ENCODE measurements at regions not wholly inside any gene's neighbourhood (a gene's known extent, or its start where the extent isn't known, plus 50 kb on each side); places are given as distances from the start of the nearest gene placed in this dataset.
"Not testable (repeated sequence)": the region's sequence is repeated elsewhere in the genome, so short reads cannot be mapped to it uniquely, and the experiment has no call there.

DNA sequence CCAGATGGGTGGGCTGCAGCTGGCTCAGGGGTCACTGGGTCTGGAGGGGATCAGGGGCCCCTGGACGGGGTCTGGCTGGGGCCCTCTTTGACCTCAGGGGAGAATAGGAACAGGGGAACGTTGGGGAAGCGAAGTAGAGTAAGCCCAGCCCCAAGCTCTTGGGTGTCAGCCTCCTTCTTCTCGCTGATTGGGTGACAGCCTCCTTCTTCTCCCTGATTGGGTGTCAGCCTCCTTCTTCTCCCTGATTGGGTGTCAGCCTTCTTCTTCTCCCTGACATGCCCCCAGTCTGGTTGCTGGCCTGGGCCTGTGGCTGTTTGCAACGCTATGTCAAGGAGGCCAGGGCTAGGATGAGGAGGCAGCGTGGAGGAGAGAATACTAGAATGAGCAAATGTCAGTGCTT lies 76.7 kb upstream of the CASZ1 start:
- TF ChIP-seq, protein P1, sequence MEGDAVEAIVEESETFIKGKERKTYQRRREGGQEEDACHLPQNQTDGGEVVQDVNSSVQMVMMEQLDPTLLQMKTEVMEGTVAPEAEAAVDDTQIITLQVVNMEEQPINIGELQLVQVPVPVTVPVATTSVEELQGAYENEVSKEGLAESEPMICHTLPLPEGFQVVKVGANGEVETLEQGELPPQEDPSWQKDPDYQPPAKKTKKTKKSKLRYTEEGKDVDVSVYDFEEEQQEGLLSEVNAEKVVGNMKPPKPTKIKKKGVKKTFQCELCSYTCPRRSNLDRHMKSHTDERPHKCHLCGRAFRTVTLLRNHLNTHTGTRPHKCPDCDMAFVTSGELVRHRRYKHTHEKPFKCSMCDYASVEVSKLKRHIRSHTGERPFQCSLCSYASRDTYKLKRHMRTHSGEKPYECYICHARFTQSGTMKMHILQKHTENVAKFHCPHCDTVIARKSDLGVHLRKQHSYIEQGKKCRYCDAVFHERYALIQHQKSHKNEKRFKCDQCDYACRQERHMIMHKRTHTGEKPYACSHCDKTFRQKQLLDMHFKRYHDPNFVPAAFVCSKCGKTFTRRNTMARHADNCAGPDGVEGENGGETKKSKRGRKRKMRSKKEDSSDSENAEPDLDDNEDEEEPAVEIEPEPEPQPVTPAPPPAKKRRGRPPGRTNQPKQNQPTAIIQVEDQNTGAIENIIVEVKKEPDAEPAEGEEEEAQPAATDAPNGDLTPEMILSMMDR (IDR thresholded peaks at IDR 0.05; ENCODE audit: insufficient read depth, low read depth, low read length, missing control alignments): no peak

GRCh38 chr1:10874351-10874750 lies 77.9 kb upstream of the CASZ1 start:
- DNase-seq (ENCODE audit: low read depth): no peak
- TF ChIP-seq, protein P1 (IDR thresholded peaks at IDR 0.05; ENCODE audit: insufficient read depth, low read depth, low read length, missing control alignments): no peak
- H3K4me3 ChIP-seq (ENCODE audit: low read length): no peak overlapping the region

More for the DNA sequence above, 76.7 kb upstream of the CASZ1 start:
- no peak for DNase-seq (ENCODE audit: low read depth)
- no peak overlapping the region for H3K4me3 ChIP-seq (ENCODE audit: low read length)

DNA sequence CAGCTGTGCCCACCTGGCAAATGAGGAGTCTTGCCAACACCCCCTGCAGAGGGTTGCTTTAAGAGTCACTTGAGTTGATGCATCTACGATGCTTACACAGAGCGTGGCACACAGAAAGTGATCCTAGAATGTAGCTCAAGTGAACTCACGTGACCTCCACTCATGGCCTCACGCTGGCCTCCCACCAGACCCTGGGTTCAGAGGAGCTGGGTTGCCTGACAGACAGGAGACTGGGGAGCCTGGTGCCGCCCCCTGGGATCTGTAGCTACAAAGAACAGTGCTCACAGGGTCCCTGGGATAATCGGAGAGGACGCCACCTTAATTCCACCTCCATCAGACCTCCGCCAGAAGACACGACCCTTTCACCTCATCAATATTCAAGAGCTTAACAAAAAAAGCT lies 81.4 kb upstream of the CASZ1 start:
- H3K4me3 ChIP-seq (ENCODE audit: low read length): no peak overlapping the region
- TF ChIP-seq, protein P1 (IDR thresholded peaks at IDR 0.05; ENCODE audit: insufficient read depth, low read depth, low read length, missing control alignments): no peak
- no peak for DNase-seq (ENCODE audit: low read depth)

DNA sequence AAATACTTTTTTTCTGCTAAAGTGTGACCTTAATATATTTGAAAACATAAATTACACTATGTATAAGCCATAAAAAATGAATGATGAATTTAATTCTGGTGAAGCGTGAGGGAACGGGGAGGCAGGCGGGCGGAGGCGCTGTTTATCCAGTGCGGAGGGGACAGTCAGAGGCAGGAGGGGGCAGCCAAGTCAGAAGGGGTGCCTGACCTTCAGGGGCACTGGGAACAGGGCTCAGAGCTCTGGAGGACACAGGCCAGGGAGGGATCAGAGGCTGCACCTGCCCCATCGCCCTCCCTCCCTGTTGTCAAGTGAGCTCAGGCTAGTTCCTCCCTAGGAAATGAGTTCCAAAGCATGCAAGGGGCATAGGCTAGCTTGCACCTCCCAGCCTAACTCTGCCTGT lies 82.0 kb upstream of the CASZ1 start:
- H3K4me3 ChIP-seq (ENCODE audit: low read length): no peak overlapping the region
- DNase-seq (ENCODE audit: low read depth): no peak
- TF ChIP-seq, protein P1 (IDR thresholded peaks at IDR 0.05; ENCODE audit: insufficient read depth, low read depth, low read length, missing control alignments): no peak

- no peak overlapping the region for H3K4me3 ChIP-seq (ENCODE audit: low read length)
- TF ChIP-seq, protein P1 (IDR thresholded peaks at IDR 0.05; ENCODE audit: insufficient read depth, low read depth, low read length, missing control alignments): no peak
- no peak for DNase-seq (ENCODE audit: low read depth)
Measured at GRCh38 chr1:10880063-10880462, 83.6 kb upstream of the CASZ1 start.

DNA sequence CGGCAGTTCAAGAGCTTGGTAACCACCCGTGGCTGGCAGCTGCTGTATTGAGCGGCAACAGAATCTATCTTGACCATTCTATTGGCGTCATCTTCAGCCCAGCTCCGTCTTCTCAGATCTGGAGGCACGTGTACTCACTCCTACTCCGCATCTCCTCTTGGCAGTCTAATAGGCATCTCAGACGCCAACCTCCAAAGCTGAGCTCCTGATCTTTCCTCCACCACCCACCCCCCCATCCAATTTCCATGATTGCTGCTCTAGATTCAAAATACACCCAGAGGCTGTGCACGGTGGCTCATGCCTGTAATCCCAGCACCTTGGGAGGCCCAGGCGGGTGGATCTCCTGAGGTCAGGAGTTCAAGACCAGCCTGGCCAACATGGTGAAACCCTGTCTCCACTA lies 84.6 kb upstream of the CASZ1 start:
- no peak for DNase-seq (ENCODE audit: low read depth)
- TF ChIP-seq, protein P1 (IDR thresholded peaks at IDR 0.05; ENCODE audit: insufficient read depth, low read depth, low read length, missing control alignments): no peak
- no peak overlapping the region for H3K4me3 ChIP-seq (ENCODE audit: low read length)

GRCh38 chr1:10882069-10882468 lies 85.6 kb upstream of the CASZ1 start:
- no peak overlapping the region for H3K4me3 ChIP-seq (ENCODE audit: low read length)
- DNase-seq (ENCODE audit: low read depth): no peak
- TF ChIP-seq, protein P1 (IDR thresholded peaks at IDR 0.05; ENCODE audit: insufficient read depth, low read depth, low read length, missing control alignments): no peak

- not testable (repeated sequence) for H3K4me3 ChIP-seq (ENCODE audit: low read length); DNase-seq (ENCODE audit: low read depth)
Measured at GRCh38 chr1:10887032-10887431, 90.6 kb upstream of the CASZ1 start.

Measured in epithelial cell of esophagus (primary cell).